ENCODE measurements at regions not wholly inside any gene's neighbourhood (a gene's known extent, or its start where the extent isn't known, plus 50 kb on each side); places are given as distances from the start of the nearest gene placed in this dataset.

GRCh38 chr2:200042102-200042735, 86.8 kb downstream of the MAIP1 start:
- H3K4me3 ChIP-seq (ENCODE audit: low read depth, low read length) = no peak overlapping the region
- peak; percentile 65 for DNase-seq (ENCODE audit: low read depth)
- no peak for TF ChIP-seq CTCF (conservative IDR thresholded peaks at IDR 0.05; ENCODE audit: low read depth, low read length)

GRCh38 chr2:200042944-200043343, 87.6 kb downstream of the MAIP1 start:
- no peak for TF ChIP-seq CTCF (conservative IDR thresholded peaks at IDR 0.05; ENCODE audit: low read depth, low read length)
- H3K4me3 ChIP-seq (ENCODE audit: low read depth, low read length) = no peak overlapping the region
- peak; percentile 60 for DNase-seq (ENCODE audit: low read depth)

GRCh38 chr2:200044453-200044852, 89.1 kb downstream of the MAIP1 start:
- no peak for TF ChIP-seq CTCF (conservative IDR thresholded peaks at IDR 0.05; ENCODE audit: low read depth, low read length)
- no peak overlapping the region for H3K4me3 ChIP-seq (ENCODE audit: low read depth, low read length)
- DNase-seq (ENCODE audit: low read depth) = no peak

- no peak for TF ChIP-seq CTCF (conservative IDR thresholded peaks at IDR 0.05; ENCODE audit: low read depth, low read length)
- no peak overlapping the region for H3K4me3 ChIP-seq (ENCODE audit: low read depth, low read length)
- no peak for DNase-seq (ENCODE audit: low read depth)
These were observed 93.0 kb downstream of the MAIP1 start for GRCh38 chr2:200048421-200048820.

- no peak for DNase-seq (ENCODE audit: low read depth)
- H3K4me3 ChIP-seq (ENCODE audit: low read depth, low read length) = no peak overlapping the region
- no peak for TF ChIP-seq CTCF (conservative IDR thresholded peaks at IDR 0.05; ENCODE audit: low read depth, low read length)
These were observed 93.7 kb downstream of the MAIP1 start for GRCh38 chr2:200049086-200049485.

- no peak for DNase-seq (ENCODE audit: low read depth)
- no peak overlapping the region for H3K4me3 ChIP-seq (ENCODE audit: low read depth, low read length)
- no peak for TF ChIP-seq CTCF (conservative IDR thresholded peaks at IDR 0.05; ENCODE audit: low read depth, low read length)
These were observed 95.7 kb downstream of the MAIP1 start for GRCh38 chr2:200050921-200051610.

- no peak for TF ChIP-seq CTCF (conservative IDR thresholded peaks at IDR 0.05; ENCODE audit: low read depth, low read length)
- DNase-seq (ENCODE audit: low read depth) = no peak
- no peak overlapping the region for H3K4me3 ChIP-seq (ENCODE audit: low read depth, low read length)
These were observed 96.2 kb downstream of the MAIP1 start for GRCh38 chr2:200051611-200051945.

Data from choroid plexus epithelial cell (primary cell).